NT2/D1 (cell line): ENCODE measurements at regions not wholly inside any gene's neighbourhood (a gene's known extent, or its start where the extent isn't known, plus 50 kb on each side); places are given as distances from the start of the nearest gene placed in this dataset.

Experiments
- DNase-seq: peaks from one replicate; pipeline ENCODE4 v3.0.0-alpha.2; 2011; ENCODE audit warnings: low read depth, low spot score
- H3K27me3 ChIP-seq: 2 replicates; pipeline ENCODE4 v1.6.0; 2011; ENCODE audit warnings: mild to moderate bottlenecking; ENCODE audit not compliant: insufficient read length, insufficient read depth
- H3K36me3 ChIP-seq: 2 replicates; pipeline ENCODE4 v1.6.1; 2011; ENCODE audit warnings: mild to moderate bottlenecking, low read length, mixed read lengths; ENCODE audit not compliant: insufficient read depth, insufficient read length
- H3K4me1 ChIP-seq: 2 replicates; pipeline ENCODE4 v1.5.1; 2011; ENCODE audit not compliant: insufficient read depth, insufficient read length
- H3K4me3 ChIP-seq: 2 replicates; pipeline ENCODE4 v1.5.1; 2011; ENCODE audit warnings: low read depth; ENCODE audit not compliant: insufficient read length
- H3K9ac ChIP-seq: 2 replicates; pipeline ENCODE4 v1.6.0; 2011; ENCODE audit warnings: low read depth; ENCODE audit not compliant: insufficient read length
- H3K9me3 ChIP-seq: 2 replicates; pipeline ENCODE4 v1.5.1; 2011; ENCODE audit warnings: mild to moderate bottlenecking, low read length; ENCODE audit not compliant: insufficient read depth
- SUZ12 ChIP-seq: IDR thresholded peaks from 2 replicates; pipeline ENCODE4 v1.6.1; 2011; ENCODE audit not compliant: insufficient read length, insufficient read depth; ENCODE audit errors: extremely low read depth
- YY1 ChIP-seq: IDR thresholded peaks from 2 replicates; pipeline ENCODE4 v1.6.1; 2011; ENCODE audit not compliant: insufficient read length, insufficient read depth
- ZNF274 ChIP-seq: IDR thresholded peaks from 2 replicates; pipeline ENCODE4 v1.6.1; 2011; ENCODE audit warnings: mild to moderate bottlenecking, low read depth, low read length

- DNase-seq, result no peak
- no peak overlapping the region for H3K9ac ChIP-seq
- H3K9me3 ChIP-seq, result peaks cover 8% of the 10 kb centered on the region; the same call in 1 of the 2 replicates
- TF ChIP-seq SUZ12 (no peak), ZNF274 (no peak), YY1 (no peak)
- no peaks in the 10 kb centered on the region for H3K27me3 ChIP-seq
- H3K4me3 ChIP-seq, result no peak overlapping the region
- no peaks in the 10 kb centered on the region for H3K36me3 ChIP-seq
- H3K4me1 ChIP-seq, result no peaks in the 10 kb centered on the region
These were observed 77.1 kb upstream of the GNAI1 start for GRCh38 chr7:80057488-80057887.

GRCh38 chr7:80054356-80054755 lies 80.3 kb upstream of the GNAI1 start:
- Histone ChIP-seq H3K27me3 (no peaks in the 10 kb centered on the region), H3K4me3 (no peak overlapping the region), H3K9me3 (no peaks in the 10 kb centered on the region), H3K36me3 (no peaks in the 10 kb centered on the region), H3K4me1 (no peaks in the 10 kb centered on the region), H3K9ac (no peak overlapping the region)
- DNase-seq, result no peak
- TF ChIP-seq SUZ12, result no peak
- TF ChIP-seq ZNF274, result no peak

DNA sequence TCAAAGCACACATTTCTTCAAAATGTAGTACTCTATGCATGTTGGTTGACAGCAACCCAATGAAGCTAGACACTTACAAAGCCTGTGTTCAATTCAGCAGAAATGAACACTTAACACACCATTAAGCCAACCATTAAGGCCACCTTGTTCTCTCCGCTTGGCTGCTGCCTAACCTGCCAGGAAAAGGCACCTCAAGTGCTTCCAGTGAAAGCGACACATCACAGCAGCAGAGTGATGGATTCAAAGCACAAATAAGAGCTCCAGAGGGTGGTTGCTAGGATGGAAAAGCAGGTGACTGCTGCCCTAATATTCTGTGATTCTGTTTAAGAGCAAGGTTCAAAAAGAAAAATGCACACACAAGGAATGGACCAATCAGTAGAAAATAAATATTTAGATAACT lies 81.5 kb upstream of the GNAI1 start:
- DNase-seq, result no peak
- TF ChIP-seq ZNF274, result no peak
- H3K9me3 ChIP-seq, result no peaks in the 10 kb centered on the region
- H3K27me3 ChIP-seq, result no peaks in the 10 kb centered on the region
- H3K4me3 ChIP-seq, result no peak overlapping the region
- H3K9ac ChIP-seq, result no peak overlapping the region
- H3K4me1 ChIP-seq, result no peaks in the 10 kb centered on the region
- H3K36me3 ChIP-seq, result no peaks in the 10 kb centered on the region

DNA sequence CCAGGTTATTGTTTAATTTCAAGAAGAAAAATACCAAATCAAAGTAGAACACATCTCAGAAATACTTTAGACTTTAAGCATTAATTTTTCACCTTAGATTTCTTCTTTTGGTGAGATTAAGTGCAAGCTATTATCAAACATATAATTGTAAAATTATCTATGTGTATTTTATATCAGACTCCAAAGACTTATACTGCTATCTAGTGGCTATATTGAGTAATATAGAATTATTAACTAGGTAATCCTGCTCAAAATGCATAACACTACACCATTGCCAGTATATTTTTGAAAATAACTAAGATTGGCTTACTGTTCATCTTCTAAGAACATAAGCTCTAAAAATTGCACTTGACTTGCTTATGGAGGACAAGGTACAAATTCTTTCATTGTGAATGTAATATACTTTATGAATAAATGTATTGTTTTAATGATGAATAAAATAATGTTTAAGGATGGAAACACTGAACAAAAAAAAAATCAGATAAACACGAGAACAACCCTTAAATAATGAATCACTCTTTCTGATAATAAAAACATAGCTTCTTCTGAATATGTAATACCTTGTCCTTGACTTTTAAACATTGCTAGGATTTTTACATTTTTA lies 86.7 kb upstream of the GNAI1 start:
- Histone ChIP-seq H3K4me3 (no peak overlapping the region), H3K4me1 (no peaks in the 10 kb centered on the region), H3K27me3 (no peaks in the 10 kb centered on the region), H3K36me3 (no peaks in the 10 kb centered on the region), H3K9ac (no peak overlapping the region), H3K9me3 (peaks cover 11% of the 10 kb centered on the region; the same call in 1 of the 2 replicates)
- TF ChIP-seq YY1, result no peak
- no peak for DNase-seq

- TF ChIP-seq YY1 (no peak), ZNF274 (no peak), SUZ12 (no peak)
- H3K4me3 ChIP-seq, result no peak overlapping the region
- no peak overlapping the region for H3K9ac ChIP-seq
- H3K36me3 ChIP-seq, result no peaks in the 10 kb centered on the region
- H3K27me3 ChIP-seq, result no peaks in the 10 kb centered on the region
- H3K4me1 ChIP-seq, result no peaks in the 10 kb centered on the region
- DNase-seq, result no peak
- H3K9me3 ChIP-seq, result peaks cover 11% of the 10 kb centered on the region; the same call in 1 of the 2 replicates
These were observed 87.6 kb upstream of the GNAI1 start for GRCh38 chr7:80047032-80047431.

GRCh38 chr7:80044796-80045195 lies 89.8 kb upstream of the GNAI1 start:
- Histone ChIP-seq H3K4me3 (no peak overlapping the region), H3K4me1 (no peaks in the 10 kb centered on the region), H3K9me3 (peaks cover 11% of the 10 kb centered on the region; the same call in 1 of the 2 replicates), H3K36me3 (no peaks in the 10 kb centered on the region), H3K27me3 (no peaks in the 10 kb centered on the region), H3K9ac (no peak overlapping the region)
- DNase-seq, result no peak
- TF ChIP-seq YY1, result no peak
- TF ChIP-seq ZNF274, result no peak
- no peak for TF ChIP-seq SUZ12

DNA sequence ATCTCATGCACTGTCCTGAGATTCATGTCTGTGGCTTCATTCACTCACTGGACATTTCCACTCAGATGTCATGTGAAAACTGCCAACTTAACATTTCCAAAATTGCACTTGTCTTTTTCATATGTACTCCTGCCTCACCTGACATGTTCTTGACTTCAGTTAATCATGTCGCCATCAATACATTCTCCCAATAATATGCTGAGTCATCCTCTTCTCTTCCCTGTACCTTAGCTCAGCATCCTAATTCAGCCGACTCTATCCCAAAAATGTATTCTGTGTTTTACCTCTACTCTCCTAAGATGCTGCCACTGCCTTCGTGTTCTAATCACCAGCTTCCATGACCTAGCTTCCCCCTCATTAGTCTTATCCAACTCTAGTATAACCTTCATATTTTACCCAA lies 93.9 kb upstream of the GNAI1 start:
- TF ChIP-seq SUZ12 (no peak), YY1 (no peak), ZNF274 (no peak)
- H3K27me3 ChIP-seq, result no peaks in the 10 kb centered on the region
- H3K36me3 ChIP-seq, result no peaks in the 10 kb centered on the region
- H3K4me3 ChIP-seq, result no peak overlapping the region
- H3K9ac ChIP-seq, result no peak overlapping the region
- H3K4me1 ChIP-seq, result no peaks in the 10 kb centered on the region
- DNase-seq, result no peak
- peaks cover 11% of the 10 kb centered on the region; the same call in 1 of the 2 replicates for H3K9me3 ChIP-seq

- no peaks in the 10 kb centered on the region for H3K4me1 ChIP-seq
- H3K9ac ChIP-seq, result no peak overlapping the region
- DNase-seq, result no peak
- no peaks in the 10 kb centered on the region for H3K36me3 ChIP-seq
- no peaks in the 10 kb centered on the region for H3K27me3 ChIP-seq
- H3K9me3 ChIP-seq, result peaks cover 11% of the 10 kb centered on the region; the same call in 1 of the 2 replicates
- no peak overlapping the region for H3K4me3 ChIP-seq
- TF ChIP-seq ZNF274 (no peak), YY1 (no peak), SUZ12 (no peak)
These were observed 94.3 kb upstream of the GNAI1 start for GRCh38 chr7:80040335-80040734.
